HUES64 (cell line): ENCODE measurements at regions not wholly inside any gene's neighbourhood (a gene's known extent, or its start where the extent isn't known, plus 50 kb on each side); places are given as distances from the start of the nearest gene placed in this dataset.

Source experiments
- H3K27ac ChIP-seq: 2 replicates; pipeline ENCODE4 v1.7.0; 2013; ENCODE audit warnings: low read depth, low read length, inconsistent platforms
- H3K27me3 ChIP-seq: 2 replicates; pipeline ENCODE4 v1.6.1; 2013; ENCODE audit warnings: mild to moderate bottlenecking, low read length; ENCODE audit not compliant: insufficient read depth
- H3K36me3 ChIP-seq: 2 replicates; pipeline ENCODE4 v1.6.1; 2013; ENCODE audit warnings: mild to moderate bottlenecking, low read length; ENCODE audit not compliant: insufficient read depth
- H3K4me1 ChIP-seq: 2 replicates; pipeline ENCODE4 v1.6.1; 2013; ENCODE audit warnings: mild to moderate bottlenecking, low read length, moderate library complexity; ENCODE audit not compliant: insufficient read depth
- H3K4me3 ChIP-seq: 2 replicates; pipeline ENCODE4 v1.5.1; 2013; ENCODE audit warnings: mild to moderate bottlenecking, low read length, moderate library complexity
- H3K9ac ChIP-seq: 2 replicates; pipeline ENCODE4 v1.6.1; 2013; ENCODE audit warnings: mild to moderate bottlenecking, low read depth, low read length
- H3K9me3 ChIP-seq: 2 replicates; pipeline ENCODE4 v1.6.1; 2013; ENCODE audit warnings: low read depth, low read length; ENCODE audit not compliant: insufficient read depth
- WGBS: fragments of 150-250, 120-280 bp; methylation state at CpG from one replicate; pipeline ENCODE4 v1.1.7; 2013; ENCODE audit warnings: missing lambda C conversion rate; 5-methylcytosine and 5-hydroxymethylcytosine counted together

GRCh38 chr7:25636871-25637283 is 408.6 kb upstream of the NPVF start:
- H3K9me3 ChIP-seq, result no peaks in the 10 kb centered on the region
- no peak overlapping the region for H3K27ac ChIP-seq
- H3K9ac ChIP-seq, result no peak overlapping the region
- H3K27me3 ChIP-seq, result no peaks in the 10 kb centered on the region
- H3K36me3 ChIP-seq, result no peaks in the 10 kb centered on the region
- no peaks in the 10 kb centered on the region for H3K4me1 ChIP-seq
- no peak overlapping the region for H3K4me3 ChIP-seq
- WGBS, result 79% methylated on average over 4 of the region's 4 CpGs

- Histone ChIP-seq H3K27me3 (no peaks in the 10 kb centered on the region), H3K4me3 (no peak overlapping the region), H3K9me3 (no peaks in the 10 kb centered on the region), H3K27ac (no peak overlapping the region), H3K4me1 (no peaks in the 10 kb centered on the region), H3K9ac (no peak overlapping the region), H3K36me3 (no peaks in the 10 kb centered on the region)
These were observed 409.8 kb upstream of the NPVF start for GRCh38 chr7:25638068-25638467.

- Histone ChIP-seq H3K4me1 (no peaks in the 10 kb centered on the region), H3K27ac (no peak overlapping the region), H3K9ac (no peak overlapping the region), H3K4me3 (no peak overlapping the region), H3K36me3 (no peaks in the 10 kb centered on the region), H3K27me3 (no peaks in the 10 kb centered on the region), H3K9me3 (no peaks in the 10 kb centered on the region)
- 88% methylated on average over 7 of the region's 7 CpGs for WGBS
These were observed 410.4 kb upstream of the NPVF start for GRCh38 chr7:25638590-25639244.

- WGBS, result 99% methylated on average over 3 of the region's 3 CpGs
- Histone ChIP-seq H3K27me3 (no peaks in the 10 kb centered on the region), H3K4me3 (no peak overlapping the region), H3K9me3 (no peaks in the 10 kb centered on the region), H3K36me3 (no peaks in the 10 kb centered on the region), H3K27ac (no peak overlapping the region), H3K9ac (no peak overlapping the region), H3K4me1 (no peaks in the 10 kb centered on the region)
These were observed 414.6 kb upstream of the NPVF start for GRCh38 chr7:25642849-25643248.

GRCh38 chr7:25643286-25643685 is 415.0 kb upstream of the NPVF start:
- no peak overlapping the region for H3K27ac ChIP-seq
- H3K4me3 ChIP-seq, result no peak overlapping the region
- no peaks in the 10 kb centered on the region for H3K27me3 ChIP-seq
- H3K36me3 ChIP-seq, result no peaks in the 10 kb centered on the region
- H3K9ac ChIP-seq, result no peak overlapping the region
- no peaks in the 10 kb centered on the region for H3K4me1 ChIP-seq
- H3K9me3 ChIP-seq, result no peaks in the 10 kb centered on the region
- 92% methylated on average over 5 of the region's 5 CpGs for WGBS

GRCh38 chr7:25643770-25644394 is 415.6 kb upstream of the NPVF start:
- no peaks in the 10 kb centered on the region for H3K27me3 ChIP-seq
- no peaks in the 10 kb centered on the region for H3K4me1 ChIP-seq
- H3K4me3 ChIP-seq, result no peak overlapping the region
- no peaks in the 10 kb centered on the region for H3K9me3 ChIP-seq
- no peaks in the 10 kb centered on the region for H3K36me3 ChIP-seq
- 97% methylated on average over 7 of the region's 7 CpGs for WGBS
- no peak overlapping the region for H3K27ac ChIP-seq
- H3K9ac ChIP-seq, result no peak overlapping the region

- Histone ChIP-seq H3K27ac (no peak overlapping the region), H3K27me3 (no peaks in the 10 kb centered on the region), H3K36me3 (no peaks in the 10 kb centered on the region), H3K4me1 (no peaks in the 10 kb centered on the region), H3K9ac (no peak overlapping the region), H3K9me3 (no peaks in the 10 kb centered on the region), H3K4me3 (no peak overlapping the region)
- WGBS, result 93% methylated on average over 6 of the region's 6 CpGs
These were observed 418.6 kb upstream of the NPVF start for GRCh38 chr7:25646726-25647413.

- H3K27me3 ChIP-seq, result no peaks in the 10 kb centered on the region
- H3K4me3 ChIP-seq, result no peak overlapping the region
- H3K27ac ChIP-seq, result no peak overlapping the region
- no peaks in the 10 kb centered on the region for H3K36me3 ChIP-seq
- no peaks in the 10 kb centered on the region for H3K9me3 ChIP-seq
- H3K9ac ChIP-seq, result no peak overlapping the region
- no peaks in the 10 kb centered on the region for H3K4me1 ChIP-seq
- WGBS, result 44% methylated on average over 2 of the region's 2 CpGs
These were observed 419.6 kb upstream of the NPVF start for GRCh38 chr7:25647872-25648271.

- WGBS, result 100% methylated on average over 1 of the region's 1 CpG
- no peaks in the 10 kb centered on the region for H3K9me3 ChIP-seq
- H3K9ac ChIP-seq, result no peak overlapping the region
- H3K27ac ChIP-seq, result no peak overlapping the region
- H3K36me3 ChIP-seq, result no peaks in the 10 kb centered on the region
- H3K4me3 ChIP-seq, result no peak overlapping the region
- no peaks in the 10 kb centered on the region for H3K27me3 ChIP-seq
- no peaks in the 10 kb centered on the region for H3K4me1 ChIP-seq
These were observed 424.1 kb upstream of the NPVF start for GRCh38 chr7:25652366-25652765.

- no peak overlapping the region for H3K4me3 ChIP-seq
- no peaks in the 10 kb centered on the region for H3K9me3 ChIP-seq
- no peaks in the 10 kb centered on the region for H3K4me1 ChIP-seq
- no peak overlapping the region for H3K9ac ChIP-seq
- no peaks in the 10 kb centered on the region for H3K27me3 ChIP-seq
- 100% methylated on average over 2 of the region's 2 CpGs for WGBS
- no peaks in the 10 kb centered on the region for H3K36me3 ChIP-seq
- H3K27ac ChIP-seq, result no peak overlapping the region
These were observed 425.1 kb upstream of the NPVF start for GRCh38 chr7:25653384-25653783.

- Histone ChIP-seq H3K9me3 (no peaks in the 10 kb centered on the region), H3K4me3 (no peak overlapping the region), H3K9ac (no peak overlapping the region), H3K27me3 (no peaks in the 10 kb centered on the region), H3K4me1 (no peaks in the 10 kb centered on the region), H3K36me3 (no peaks in the 10 kb centered on the region), H3K27ac (no peak overlapping the region)
- WGBS, result 100% methylated on average over 1 of the region's 1 CpG
These were observed 427.8 kb upstream of the NPVF start for GRCh38 chr7:25656071-25656470.
